Endothelial cell of umbilical vein (primary cell): ENCODE measurements at regions not wholly inside any gene's neighbourhood (a gene's known extent, or its start where the extent isn't known, plus 50 kb on each side); places are given as distances from the start of the nearest gene placed in this dataset.

ENCODE experiments used
- BruUV-seq: library from RNA; stranded (reverse); fragments of 400-500 nt; replicated peaks from 2 replicates; lab custom pipeline; 2021; lab: Mats Ljungman, UMichigan
- CTCF ChIA-PET: fragments of 300-600, 350-600 bp; sonication (Branson Sonifier 250); formaldehyde crosslinking; loops from one replicate; lab custom pipeline; 2021; ENCODE audit warnings: antibody characterized with exemption, inconsistent platforms; lab: Charles Lee
- POLR2A ChIA-PET: fragments of 300-600, 350-600 bp; sonication (Branson Sonifier 250); formaldehyde crosslinking; loops from one replicate; lab custom pipeline; 2021; ENCODE audit warnings: antibody characterized with exemption, inconsistent platforms; lab: Charles Lee
- DNase-seq: peaks from one replicate; pipeline ENCODE4 v3.0.0-alpha.2; 2011; ENCODE audit warnings: low read depth, low spot score
- FAIRE-seq: peaks from 2 replicates; lab custom pipeline; 2011; peaks lifted over from hg19 to GRCh38; lab: Jason Lieb, UNC
- H2AFZ ChIP-seq: 2 replicates; pipeline ENCODE4 v1.6.0; 2012; ENCODE audit warnings: low read depth, low read length, control low read depth, inconsistent platforms
- H3K27ac ChIP-seq: 2 replicates; pipeline ENCODE4 v1.5.1; 2011; ENCODE audit warnings: low read depth, mild to moderate bottlenecking, control low read depth, low read length, moderate library complexity; ENCODE audit not compliant: insufficient read depth
- H3K27me3 ChIP-seq, 2 experiments: 2 replicates each; pipeline versions ENCODE4 v1.6.0 to v1.6.1; 2011; ENCODE audit warnings: low read length in 2 of 2, mixed read lengths in 1 of 2; ENCODE audit not compliant: control insufficient read depth in 2 of 2, insufficient read depth in 2 of 2
- H3K36me3 ChIP-seq, 2 experiments: 2 replicates in 1 of 2; 3 replicates in 1 of 2; pipeline ENCODE4 v1.5.1; 2011; ENCODE audit warnings: low read length in 2 of 2, mild to moderate bottlenecking in 1 of 2, moderate library complexity in 1 of 2; ENCODE audit not compliant: control insufficient read depth in 2 of 2, insufficient read depth in 2 of 2; ENCODE audit errors: extremely low read depth in 1 of 2
- H3K4me1 ChIP-seq: 3 replicates; pipeline ENCODE4 v1.5.1; 2011; ENCODE audit warnings: mild to moderate bottlenecking, low read length; ENCODE audit not compliant: control insufficient read depth, insufficient read depth; ENCODE audit errors: extremely low read depth
- H3K4me2 ChIP-seq: 2 replicates; pipeline ENCODE4 v1.6.1; 2011; ENCODE audit warnings: low read length, control low read depth, mixed read lengths; ENCODE audit not compliant: insufficient read depth
- H3K4me3 ChIP-seq, 3 experiments: fragments of 200-600 bp in 1 of 3; sonication (generic), shearing (Covaris generic) in 1 of 3; replicated peaks in 1 of 3; 2 replicates each; pipeline ENCODE4 v1.5.1; 2011 to 2016; ENCODE audit warnings: control low read depth in 3 of 3, low read length in 3 of 3, mild to moderate bottlenecking in 2 of 3, inconsistent platforms in 1 of 3, low read depth in 1 of 3, moderate library complexity in 1 of 3; ENCODE audit not compliant: insufficient read depth in 1 of 3
- H3K79me2 ChIP-seq: 2 replicates; pipeline ENCODE4 v1.6.0; 2012; ENCODE audit warnings: low read length, inconsistent platforms; ENCODE audit not compliant: control insufficient read depth, insufficient read depth
- H3K9ac ChIP-seq: replicated peaks from 2 replicates; pipeline ENCODE3; 2011; ENCODE audit warnings: low read length, control low read depth; ENCODE audit not compliant: insufficient read depth; ENCODE audit errors: extremely low read depth
- H3K9me1 ChIP-seq: replicated peaks from 3 replicates; pipeline ENCODE4 v1.6.0; 2011; ENCODE audit warnings: mild to moderate bottlenecking, low read length; ENCODE audit not compliant: control insufficient read depth, insufficient read depth; ENCODE audit errors: extremely low read depth
- H3K9me3 ChIP-seq: replicated peaks from 2 replicates; pipeline ENCODE4 v1.5.1; 2012; ENCODE audit warnings: low read length, inconsistent platforms; ENCODE audit not compliant: control insufficient read depth, insufficient read depth
- H4K20me1 ChIP-seq: replicated peaks from 2 replicates; pipeline ENCODE3; 2011; ENCODE audit warnings: mild to moderate bottlenecking, low read length; ENCODE audit not compliant: control insufficient read depth, insufficient read depth; ENCODE audit errors: extremely low read depth
- CTCF ChIP-seq, 2 donors: IDR thresholded peaks; 1 replicate in 1 of 2; 2 replicates in 1 of 2; pipeline ENCODE4 v1.5.1; 2011; ENCODE audit warnings: low read length in 2 of 2, mild to moderate bottlenecking in 2 of 2, moderate library complexity in 2 of 2, control low read depth in 1 of 2, inconsistent platforms in 1 of 2, low read depth in 1 of 2; ENCODE audit not compliant: insufficient read depth in 1 of 2; ENCODE audit errors: extremely low read depth in 1 of 2
- EZH2 ChIP-seq: IDR thresholded peaks from 2 replicates; pipeline ENCODE4 v1.6.1; 2012; ENCODE audit warnings: borderline replicate concordance, low read depth, mild to moderate bottlenecking, moderate library complexity, low read length, inconsistent platforms; ENCODE audit not compliant: severe bottlenecking
- FOS ChIP-seq: IDR thresholded peaks from 2 replicates; pipeline ENCODE4 v1.6.1; 2011; ENCODE audit warnings: mild to moderate bottlenecking, low read length, moderate library complexity, borderline replicate concordance; ENCODE audit not compliant: insufficient read depth
- GATA2 ChIP-seq: IDR thresholded peaks from 2 replicates; pipeline ENCODE4 v1.7.0; 2011; ENCODE audit warnings: low read depth, mild to moderate bottlenecking, moderate library complexity, mixed read lengths, low read length; ENCODE audit not compliant: insufficient read length, insufficient read depth
- JUN ChIP-seq: IDR thresholded peaks from 2 replicates; pipeline ENCODE4 v1.6.1; 2011; ENCODE audit warnings: borderline replicate concordance, low read depth; ENCODE audit not compliant: insufficient read length, insufficient read depth
- MAX ChIP-seq: IDR thresholded peaks from 2 replicates; pipeline ENCODE4 v1.6.1; 2011; ENCODE audit not compliant: insufficient read depth, insufficient read length
- POLR2A ChIP-seq: IDR thresholded peaks from 2 replicates; pipeline ENCODE4 v1.6.1; 2012; ENCODE audit warnings: low read depth, mild to moderate bottlenecking, control low read depth, low read length
- POLR2AphosphoS5 ChIP-seq: IDR thresholded peaks from 2 replicates; pipeline ENCODE4 v1.6.1; 2012; ENCODE audit warnings: low read depth, mild to moderate bottlenecking, control low read depth, low read length, moderate library complexity; ENCODE audit not compliant: insufficient read depth
- dilution Hi-C: fragments of 300-500 bp; cut with MboI; formaldehyde crosslinking; loops from one replicate; pipeline ENCODE4 v1.15.0; 2019; ENCODE audit warnings: low sequenced_read_pairs; ENCODE audit not compliant: extremely low pct_ligation_motif_present
- intact Hi-C: fragments of 100-400 bp; cut with micrococcal nuclease; formaldehyde crosslinking; loops from one replicate; pipeline ENCODE4 v1.10.0; 2022

- FAIRE-seq (no peak), DNase-seq (no peak)
- Histone ChIP-seq H3K9me1 (no peaks in the 10 kb centered on the region), H3K4me2 (no peak overlapping the region), H3K9me3 (no peaks in the 10 kb centered on the region), H3K4me3 (no peak overlapping the region), H3K79me2 (no peaks in the 10 kb centered on the region), H3K36me3 (no peaks in the 10 kb centered on the region), H3K4me1 (no peaks in the 10 kb centered on the region), H4K20me1 (no peaks in the 10 kb centered on the region), H3K9ac (no peak overlapping the region), H3K27me3 (no peaks in the 10 kb centered on the region), H2AFZ (no peak overlapping the region), H3K27ac (no peak overlapping the region)
- ChIA-PET POLR2A (no interaction called here), CTCF (no interaction called here)
- TF ChIP-seq POLR2A = no peak
- TF ChIP-seq POLR2AphosphoS5 = no peak
- TF ChIP-seq CTCF (IDR thresholded peaks at IDR 0.05; ENCODE audit: extremely low read depth in 1 of 2, insufficient read depth in 1 of 2, low read depth in 1 of 2, low read length in 2 of 2) = no peak
- TF ChIP-seq JUN = no peak
- no peak for TF ChIP-seq GATA2
- no peak for TF ChIP-seq MAX
- no TSS peak for BruUV-seq
- intact Hi-C loops (no loop called here), dilution Hi-C loops (no loop called here)
Measured at GRCh38 chr3:194858382-194858781, 172.7 kb downstream of the FAM43A start.

- CTCF ChIA-PET = interaction anchor here (0.9 to 1.7 kb wide), 3 partner anchors 9 to 24 kb away, joined by 3 to 5 read pairs (median 4); no protein-coding TSS in a partner anchor
Measured at GRCh38 chr3:194860725-194861124, 175.0 kb downstream of the FAM43A start.

More at GRCh38 chr3:194860725-194861124, 175.0 kb downstream of the FAM43A start:
- Histone ChIP-seq H3K36me3 (no peaks in the 10 kb centered on the region), H2AFZ (no peak overlapping the region), H3K9me1 (no peaks in the 10 kb centered on the region), H3K4me3 (no peak overlapping the region), H3K27me3 (no peaks in the 10 kb centered on the region), H4K20me1 (no peaks in the 10 kb centered on the region), H3K79me2 (no peaks in the 10 kb centered on the region), H3K9ac (no peak overlapping the region), H3K4me2 (no peak overlapping the region), H3K4me1 (peaks cover 7% of the 10 kb centered on the region), H3K9me3 (no peaks in the 10 kb centered on the region), H3K27ac (no peak overlapping the region)
- POLR2A ChIA-PET = no interaction called here
- no peak for TF ChIP-seq FOS
- TF ChIP-seq POLR2AphosphoS5 = no peak
- TF ChIP-seq GATA2 = no peak
- no peak for TF ChIP-seq EZH2
- BruUV-seq = no TSS peak
- FAIRE-seq = no peak
- intact Hi-C loops (no loop called here), dilution Hi-C loops (no loop called here)
- DNase-seq = no peak
